ENCODE measurements at regions not wholly inside any gene's neighbourhood (a gene's known extent, or its start where the extent isn't known, plus 50 kb on each side); places are given as distances from the start of the nearest gene placed in this dataset.

- TF ChIP-seq CTCF (IDR thresholded peaks at IDR 0.05; ENCODE audit: low read length) (no peak), EZH2 (IDR thresholded peaks at IDR 0.05; ENCODE audit: borderline replicate concordance, low read length) (no peak)
Observed at GRCh38 chr4:38501698-38502097, 162.3 kb upstream of the KLF3 start.

Measured in OCI-LY1 (cell line).